HG03175 (cell line): ENCODE measurements at regions not wholly inside any gene's neighbourhood (a gene's known extent, or its start where the extent isn't known, plus 50 kb on each side); places are given as distances from the start of the nearest gene placed in this dataset.

Source experiments
- ATAC-seq: cut with Tn5 transposase; IDR thresholded peaks from one replicate; pipeline ENCODE4 v1.9.1; 2021; ENCODE audit warnings: mild to moderate bottlenecking, moderate library complexity; ENCODE audit not compliant: unreplicated experiment

- ATAC-seq = no peak
These were observed 621.0 kb downstream of the CCER1 start for GRCh38 chr12:90333939-90334338.

DNA sequence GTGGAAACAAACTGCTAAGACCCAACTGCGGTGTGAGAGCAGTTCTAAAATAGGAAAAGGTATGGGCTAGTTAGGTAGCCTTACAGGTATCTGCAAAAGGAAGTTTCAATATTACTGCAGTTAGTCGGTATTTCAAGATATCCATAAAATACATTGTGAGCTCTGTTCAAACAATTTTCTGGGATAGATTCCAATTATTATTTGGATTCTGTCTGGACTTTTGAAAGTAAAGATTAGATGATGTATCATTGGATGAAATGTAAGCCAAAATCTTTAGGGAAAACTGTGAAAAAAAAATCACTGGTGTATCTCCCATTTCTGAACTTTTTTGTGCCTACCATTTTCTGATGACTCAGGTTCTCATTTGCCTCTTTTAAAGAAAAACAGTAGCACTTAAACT is 621.6 kb downstream of the CCER1 start:
- no peak for ATAC-seq

GRCh38 chr12:90331821-90332220 is 623.2 kb downstream of the CCER1 start:
- no peak for ATAC-seq

- no peak for ATAC-seq
These were observed 622.6 kb upstream of the ATP2B1 start for GRCh38 chr12:90331262-90331661.

GRCh38 chr12:90327793-90328743 is 619.4 kb upstream of the ATP2B1 start:
- no peak for ATAC-seq

DNA sequence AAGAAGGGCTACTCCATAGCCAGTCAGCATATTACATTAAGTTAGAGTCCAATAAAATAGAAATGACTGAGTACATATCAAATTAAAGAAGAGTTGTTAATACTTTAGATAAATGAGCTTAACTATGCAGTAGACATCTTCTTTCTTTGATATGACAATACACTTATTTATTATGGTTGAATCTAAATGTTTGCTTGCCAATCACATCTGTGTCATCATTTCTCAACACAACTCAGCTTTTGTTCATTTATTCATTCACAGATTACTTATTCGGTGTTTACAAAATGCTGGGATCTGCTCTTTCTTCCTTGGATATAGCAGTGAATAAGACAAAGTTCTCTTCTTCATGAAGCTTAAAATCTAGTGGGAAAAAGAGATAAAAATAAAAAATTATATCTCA is 614.6 kb upstream of the ATP2B1 start:
- no peak for ATAC-seq

GRCh38 chr12:90322006-90322405 is 613.4 kb upstream of the ATP2B1 start:
- ATAC-seq = no peak

- ATAC-seq = no peak
These were observed 612.7 kb upstream of the ATP2B1 start for GRCh38 chr12:90321369-90321768.

DNA sequence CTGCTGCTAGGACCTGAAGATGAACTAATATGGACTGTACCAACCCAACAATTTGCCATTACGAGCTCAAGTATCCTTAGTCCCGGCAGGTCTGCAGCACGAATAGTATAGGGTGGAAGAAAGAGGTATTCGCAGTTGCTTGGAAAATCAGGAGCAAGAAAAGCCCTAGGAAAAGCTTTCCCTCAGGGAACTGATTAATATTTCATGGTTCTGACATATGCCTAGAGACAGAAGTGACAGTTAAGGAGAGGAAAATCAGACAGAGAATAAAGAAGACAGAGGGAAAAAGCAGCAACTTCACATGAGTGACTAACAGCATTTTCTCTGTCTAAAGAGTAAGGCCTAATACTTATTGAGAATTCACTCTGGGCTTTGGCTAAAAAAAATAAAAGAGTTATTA is 602.9 kb upstream of the ATP2B1 start:
- no peak for ATAC-seq

DNA sequence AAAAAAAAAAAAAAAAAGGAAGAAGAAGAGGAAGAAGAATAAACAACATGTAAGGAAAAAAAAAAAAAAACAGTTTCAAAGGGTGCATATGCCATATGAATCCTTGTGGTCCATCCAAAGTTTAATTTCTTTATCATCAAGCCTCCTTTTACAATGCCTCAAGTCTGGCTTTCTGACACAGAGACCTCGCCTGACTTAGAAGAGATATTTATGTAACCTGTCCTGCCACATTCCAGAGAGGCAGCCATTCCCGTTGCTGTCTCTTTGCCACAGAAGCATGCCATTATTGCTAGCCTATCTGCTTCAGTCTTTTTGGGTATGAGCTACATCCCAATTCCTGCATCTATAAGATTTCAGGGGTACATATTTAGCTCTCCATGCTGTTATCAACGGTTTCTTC is 596.7 kb upstream of the ATP2B1 start:
- ATAC-seq = no peak

GRCh38 chr12:90304231-90304630 is 595.6 kb upstream of the ATP2B1 start:
- ATAC-seq = no peak

DNA sequence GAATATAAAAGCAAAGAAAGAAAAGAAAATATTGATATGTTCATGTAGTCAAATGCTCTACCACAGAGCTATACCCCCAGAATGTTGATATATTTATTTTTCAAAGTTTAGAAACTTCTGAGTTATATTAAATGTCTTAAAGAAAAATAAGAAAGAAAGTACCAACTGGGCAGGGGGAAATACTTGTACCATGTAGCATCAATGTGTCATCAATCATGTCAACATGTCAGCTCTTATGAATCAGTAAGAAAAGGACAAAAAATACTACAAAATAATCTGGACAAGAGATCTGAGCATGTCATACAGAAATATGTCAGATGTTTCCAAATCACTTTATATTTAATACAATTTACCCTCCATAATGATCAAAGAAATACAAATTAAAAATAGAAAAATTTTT is 595.1 kb upstream of the ATP2B1 start:
- no peak for ATAC-seq

GRCh38 chr12:90301561-90302133 is 593.0 kb upstream of the ATP2B1 start:
- no peak for ATAC-seq

- ATAC-seq = no peak
These were observed 592.5 kb upstream of the ATP2B1 start for GRCh38 chr12:90301095-90301494.

DNA sequence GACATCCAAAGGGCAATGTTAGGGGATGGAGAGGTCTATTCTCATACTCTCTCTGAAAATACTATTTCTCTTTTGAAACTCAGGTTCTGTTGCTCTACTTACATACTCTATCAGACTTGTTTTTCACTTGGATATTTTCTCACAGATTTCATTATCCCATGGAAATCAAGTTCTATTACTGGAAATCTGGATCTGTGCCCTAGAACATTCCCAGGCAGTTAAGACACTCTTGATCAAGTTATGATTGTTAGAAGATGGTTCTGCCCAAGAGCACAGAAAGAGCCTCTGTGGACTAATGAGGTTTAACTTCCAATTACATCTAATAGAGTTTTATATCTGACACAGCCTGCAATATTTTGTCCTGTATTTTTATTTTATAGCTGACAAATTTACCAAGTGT is 591.0 kb upstream of the ATP2B1 start:
- no peak for ATAC-seq

DNA sequence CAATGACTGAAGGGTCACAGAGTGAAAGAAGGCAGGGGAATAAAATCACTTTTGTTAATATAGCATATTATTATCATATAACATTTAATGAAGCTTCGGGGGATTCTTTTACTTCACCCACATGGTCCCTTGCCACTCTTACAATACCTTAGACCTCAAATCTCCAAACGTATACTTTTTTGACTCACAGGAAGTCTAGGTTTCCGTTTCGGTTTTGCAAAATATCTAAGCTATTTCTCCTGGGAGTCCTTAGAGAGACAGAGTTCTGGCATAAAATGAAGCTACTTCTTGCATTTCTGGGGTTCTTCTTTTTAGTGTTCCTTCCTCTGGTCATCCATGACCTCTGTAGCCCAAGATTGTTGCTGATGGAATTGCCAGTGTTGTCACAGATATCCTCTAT is 590.5 kb upstream of the ATP2B1 start:
- ATAC-seq = peak; percentile 95

DNA sequence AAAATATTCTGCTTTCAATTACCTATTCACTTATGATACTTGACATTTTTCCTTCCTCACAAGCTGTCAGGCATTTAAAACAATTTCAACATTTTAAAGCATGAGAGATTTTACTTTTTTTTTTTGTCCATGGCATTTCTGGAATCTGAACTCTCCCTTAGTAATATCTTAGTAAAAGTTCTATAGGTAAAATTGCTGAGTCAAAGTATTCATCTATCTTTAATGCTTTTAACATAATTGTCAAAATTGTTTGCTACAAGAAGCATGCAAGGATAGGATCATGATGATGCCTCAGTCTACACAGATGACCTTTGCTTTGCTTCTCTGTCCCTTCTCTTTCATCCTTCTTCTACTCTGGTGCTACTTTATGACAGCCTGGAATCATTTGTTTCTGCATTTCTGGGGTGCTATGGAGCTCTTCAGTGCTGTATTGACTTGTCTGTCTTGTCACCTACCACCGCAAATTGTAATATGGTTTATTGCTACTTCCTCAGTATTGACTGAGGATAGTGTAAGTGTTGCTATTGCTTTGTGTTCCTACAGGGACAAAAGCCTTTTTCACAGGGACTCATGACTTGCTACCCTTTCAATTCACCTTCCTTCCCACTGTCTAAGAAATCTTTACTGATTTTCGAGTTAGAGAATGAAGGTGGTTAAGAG is 589.8 kb upstream of the ATP2B1 start:
- ATAC-seq = peak; percentile 36

DNA sequence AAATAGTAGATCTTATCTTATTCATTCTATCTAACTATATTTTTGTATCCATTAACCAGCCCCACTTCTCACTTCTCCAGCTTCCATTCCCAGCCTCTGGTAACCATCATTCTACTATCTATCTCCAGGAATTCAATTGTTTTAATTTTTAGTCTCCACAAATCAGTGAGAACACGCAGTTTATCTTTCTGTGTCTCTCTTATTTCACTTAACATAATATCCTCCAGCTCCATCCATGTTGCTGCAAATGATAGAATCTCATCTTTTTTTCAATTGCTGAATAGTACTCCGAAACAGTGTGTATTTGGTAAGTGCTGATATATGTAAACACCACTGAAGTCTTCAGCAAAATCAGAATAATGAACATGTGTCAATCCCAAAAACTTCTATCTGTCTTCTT is 587.2 kb upstream of the ATP2B1 start:
- no peak for ATAC-seq

GRCh38 chr12:90292183-90292582 is 583.5 kb upstream of the ATP2B1 start:
- ATAC-seq = no peak

DNA sequence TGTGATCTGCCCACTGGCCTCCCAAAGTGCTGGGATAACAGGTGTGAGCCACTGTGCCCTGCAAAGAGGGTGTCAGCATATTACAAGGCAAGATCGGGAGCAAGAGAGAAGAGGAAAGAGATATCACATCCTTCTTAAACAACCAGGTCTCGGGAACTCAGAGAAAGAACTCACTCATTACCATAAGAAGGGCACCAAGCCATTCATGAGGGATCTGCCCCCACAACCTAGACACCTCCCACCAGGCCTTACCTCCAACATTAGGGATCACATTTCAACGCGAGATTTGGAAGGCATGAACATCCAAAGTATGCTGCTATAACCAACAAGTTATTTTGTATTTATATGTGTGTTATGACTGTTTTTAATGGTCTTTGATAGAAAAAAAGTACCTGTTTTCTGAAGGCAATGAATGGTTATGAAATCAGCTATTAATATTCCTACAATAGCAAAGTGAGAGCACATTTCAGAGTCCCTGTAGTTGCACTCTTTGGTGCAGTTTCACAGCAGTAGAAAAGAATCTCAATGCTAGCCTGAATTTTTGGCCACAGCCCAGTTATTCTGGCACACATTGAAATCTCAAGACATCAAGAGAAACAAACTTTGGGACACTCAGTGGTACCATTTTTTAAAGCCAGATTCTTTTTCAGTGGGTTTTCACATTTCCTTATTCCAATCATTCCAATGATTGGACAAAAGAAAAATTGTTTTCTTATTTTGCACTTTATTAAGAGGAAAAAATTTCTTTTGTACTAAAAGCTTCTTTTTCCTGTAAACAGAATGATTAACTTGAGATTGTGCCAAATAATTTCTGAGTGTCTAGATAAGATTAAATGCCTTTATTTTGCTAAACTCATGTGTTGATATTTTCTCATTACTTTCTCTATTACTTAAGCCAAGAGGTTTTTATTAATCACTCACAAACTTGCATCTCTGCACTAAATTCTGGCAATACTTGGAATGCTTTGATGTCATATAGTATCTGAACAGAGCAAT is 582.6 kb upstream of the ATP2B1 start:
- no peak for ATAC-seq

DNA sequence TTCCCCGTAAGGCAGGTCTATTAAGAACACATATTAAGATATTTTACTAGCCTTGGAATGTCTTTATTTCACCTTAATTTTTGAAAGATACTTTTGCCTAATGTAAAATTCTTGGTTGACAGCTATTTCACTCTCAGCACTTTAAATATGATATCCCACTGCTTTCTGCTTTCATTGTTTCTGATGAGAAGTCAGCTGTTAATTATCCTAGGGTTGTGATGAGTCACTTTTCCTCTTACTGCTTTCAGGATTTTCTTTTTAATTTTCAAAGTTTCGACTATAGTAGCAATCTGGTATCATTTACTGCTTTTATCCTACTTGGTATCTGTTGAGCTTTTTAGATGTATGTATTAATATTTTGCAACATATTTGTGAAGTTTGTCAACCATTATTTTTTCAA is 578.9 kb upstream of the ATP2B1 start:
- ATAC-seq = no peak
